H1 (cell line): ENCODE measurements at regions not wholly inside any gene's neighbourhood (a gene's known extent, or its start where the extent isn't known, plus 50 kb on each side); places are given as distances from the start of the nearest gene placed in this dataset.

Experiments used
- POU5F1 ChIP-seq: IDR thresholded peaks from 2 replicates; pipeline ENCODE4 v1.6.1; 2011; ENCODE audit warnings: low read depth, mild to moderate bottlenecking, low read length, moderate library complexity
- RXRA ChIP-seq: IDR thresholded peaks from 2 replicates; pipeline ENCODE4 v1.6.1; 2011; ENCODE audit warnings: low read depth, mild to moderate bottlenecking, low read length, moderate library complexity; ENCODE audit not compliant: insufficient read depth

- no peak for TF ChIP-seq POU5F1
- no peak for TF ChIP-seq RXRA
Observed at GRCh38 chr2:184026961-184027360, 571.4 kb upstream of the ZNF804A start (continued).
